WTC11 (cell line): ENCODE measurements at regions not wholly inside any gene's neighbourhood (a gene's known extent, or its start where the extent isn't known, plus 50 kb on each side); places are given as distances from the start of the nearest gene placed in this dataset.

ENCODE experiments used
- ATAC-seq: fragments of 200-7000 bp; cut with Tn5 transposase; 2 replicates; pipeline ENCODE4 v1.10.0; 2021; ENCODE audit warnings: mild to moderate bottlenecking, moderate library complexity
- CTCF ChIA-PET: fragments of 300-600 bp; sonication (Branson Sonifier 250); formaldehyde crosslinking; loops from one replicate; lab custom pipeline; 2021; ENCODE audit warnings: antibody characterized with exemption; lab: Charles Lee
- POLR2A ChIA-PET: fragments of 350-600 bp; sonication (Branson Sonifier 250); formaldehyde crosslinking; loops from one replicate; lab custom pipeline; 2021; ENCODE audit warnings: antibody characterized with exemption; lab: Charles Lee
- DNase-seq: peaks from one replicate; pipeline ENCODE4 v3.0.0; 2021; ENCODE audit warnings: low spot score
- H3K27ac Mint-ChIP-seq: 2 replicates; pipeline ENCODE4 v1.8.0; 2021; ENCODE audit warnings: mixed read lengths
- H3K27me3 Mint-ChIP-seq: 2 replicates; pipeline ENCODE4 v1.8.0; 2021; ENCODE audit warnings: low read depth, mild to moderate bottlenecking, moderate library complexity, mixed read lengths
- H3K36me3 Mint-ChIP-seq: 2 replicates; pipeline ENCODE4 v1.8.0; 2021; ENCODE audit warnings: mixed read lengths
- H3K4me1 Mint-ChIP-seq: 2 replicates; pipeline ENCODE4 v1.8.0; 2022; ENCODE audit warnings: mixed read lengths
- H3K4me3 Mint-ChIP-seq: 2 replicates; pipeline ENCODE4 v1.8.0; 2021; ENCODE audit warnings: mild to moderate bottlenecking, moderate library complexity, mixed read lengths
- H3K9me3 Mint-ChIP-seq: 2 replicates; pipeline ENCODE4 v1.8.0; 2021; ENCODE audit warnings: mixed read lengths
- E2F1 ChIP-seq: sonication (generic); formaldehyde crosslinking; IDR thresholded peaks from 2 replicates; pipeline ENCODE4 v1.8.0; 2022; ENCODE audit warnings: mild to moderate bottlenecking, missing genetic modification reagents
- ELF4 ChIP-seq: sonication (generic); formaldehyde crosslinking; IDR thresholded peaks from 2 replicates; pipeline ENCODE4 v1.8.1; 2022; ENCODE audit warnings: low read depth, mild to moderate bottlenecking, moderate library complexity, missing genetic modification reagents
- EMX1 ChIP-seq: fragments of 250-450 bp; sonication (Bioruptor Pico); IDR thresholded peaks from 2 replicates; pipeline ENCODE4 v1.8.0; 2021; ENCODE audit warnings: mild to moderate bottlenecking
- ETV6 ChIP-seq: sonication (generic); formaldehyde crosslinking; IDR thresholded peaks from 2 replicates; pipeline ENCODE4 v1.8.1; 2022; ENCODE audit warnings: mild to moderate bottlenecking, missing genetic modification reagents
- GRHL2 ChIP-seq: fragments of 250-450 bp; sonication (Bioruptor Pico); IDR thresholded peaks from 2 replicates; pipeline ENCODE4 v1.8.0; 2022; ENCODE audit warnings: mild to moderate bottlenecking, moderate library complexity; ENCODE audit not compliant: insufficient replicate concordance, severe bottlenecking
- GTF2I ChIP-seq: fragments of 250-450 bp; sonication (Bioruptor Pico); conservative IDR thresholded peaks from 2 replicates; pipeline ENCODE4 v1.4.0; 2021; ENCODE audit warnings: mild to moderate bottlenecking
- HMGXB4 ChIP-seq: sonication (generic); formaldehyde crosslinking; IDR thresholded peaks from 2 replicates; pipeline ENCODE4 v1.8.1; 2023; ENCODE audit warnings: mild to moderate bottlenecking, moderate library complexity, missing genetic modification reagents
- NFE2L1 ChIP-seq: sonication (generic); formaldehyde crosslinking; IDR thresholded peaks from 2 replicates; pipeline ENCODE4 v1.8.1; 2023; ENCODE audit warnings: missing genetic modification reagents
- NR2C2 ChIP-seq: sonication (generic); formaldehyde crosslinking; IDR thresholded peaks from 2 replicates; pipeline ENCODE4 v1.8.0; 2022; ENCODE audit warnings: mild to moderate bottlenecking, missing genetic modification reagents
- OVOL2 ChIP-seq: fragments of 250-450 bp; sonication (Bioruptor Pico); IDR thresholded peaks from 2 replicates; pipeline ENCODE4 v1.9.0; 2021; ENCODE audit warnings: mild to moderate bottlenecking, borderline replicate concordance
- TCF7 ChIP-seq: sonication (generic); formaldehyde crosslinking; IDR thresholded peaks from 2 replicates; pipeline ENCODE4 v1.8.0; 2022; ENCODE audit warnings: mild to moderate bottlenecking, low read depth, missing genetic modification reagents, moderate library complexity
- TEAD4 ChIP-seq: sonication (generic); formaldehyde crosslinking; IDR thresholded peaks from 2 replicates; pipeline ENCODE4 v1.8.0; 2022; ENCODE audit warnings: mild to moderate bottlenecking, missing genetic modification reagents
- TF ChIP-seq, protein P1 (sequence below): fragments of 250-450 bp; sonication (Bioruptor Pico); IDR thresholded peaks from 2 replicates; pipeline ENCODE4 v1.8.0; 2021; ENCODE audit warnings: mild to moderate bottlenecking
- TF ChIP-seq, protein P2 (sequence below): sonication (generic); formaldehyde crosslinking; IDR thresholded peaks from 2 replicates; pipeline ENCODE4 v1.8.1; 2022; ENCODE audit warnings: missing genetic modification reagents, borderline replicate concordance
- TF ChIP-seq, protein P3 (sequence below): fragments of 250-450 bp; sonication (Bioruptor Pico); IDR thresholded peaks from 2 replicates; pipeline ENCODE4 v1.9.0; 2021; ENCODE audit warnings: mild to moderate bottlenecking
- TF ChIP-seq, protein P4 (sequence below): sonication (generic); formaldehyde crosslinking; IDR thresholded peaks from 2 replicates; pipeline ENCODE4 v1.8.0; 2023; ENCODE audit warnings: mild to moderate bottlenecking, missing genetic modification reagents
- TF ChIP-seq, protein P5 (sequence below): fragments of 250-450 bp; sonication (Bioruptor Pico); IDR thresholded peaks from 2 replicates; pipeline ENCODE4 v1.9.0; 2021; ENCODE audit warnings: mild to moderate bottlenecking

GRCh38 chrX:124507246-124507645 lies 160.9 kb downstream of the SH2D1A start:
- Mint-ChIP-seq H3K9me3 (no peaks in the 10 kb centered on the region), H3K27ac (no peak overlapping the region; the same call in 1 of the 2 replicates), H3K4me1 (peaks cover 32% of the 10 kb centered on the region), H3K27me3 (no peaks in the 10 kb centered on the region)
- no peak for ATAC-seq
- no peak for DNase-seq
- ChIA-PET CTCF (no interaction called here), POLR2A (no interaction called here)
- TF ChIP-seq EMX1 (CRISPR knock-in tag) (no peak), ETV6 (no peak), E2F1 (CRISPR knock-in tag) (no peak), HMGXB4 (CRISPR knock-in tag) (no peak), TEAD4 (CRISPR knock-in tag) (no peak), GRHL2 (CRISPR knock-in tag) (no peak), NR2C2 (no peak), TCF7 (CRISPR knock-in tag) (no peak), GTF2I (CRISPR knock-in tag) (no peak), ELF4 (CRISPR knock-in tag) (no peak), OVOL2 (CRISPR knock-in tag) (no peak), NFE2L1 (CRISPR knock-in tag) (no peak)
- TF ChIP-seq, protein P1, sequence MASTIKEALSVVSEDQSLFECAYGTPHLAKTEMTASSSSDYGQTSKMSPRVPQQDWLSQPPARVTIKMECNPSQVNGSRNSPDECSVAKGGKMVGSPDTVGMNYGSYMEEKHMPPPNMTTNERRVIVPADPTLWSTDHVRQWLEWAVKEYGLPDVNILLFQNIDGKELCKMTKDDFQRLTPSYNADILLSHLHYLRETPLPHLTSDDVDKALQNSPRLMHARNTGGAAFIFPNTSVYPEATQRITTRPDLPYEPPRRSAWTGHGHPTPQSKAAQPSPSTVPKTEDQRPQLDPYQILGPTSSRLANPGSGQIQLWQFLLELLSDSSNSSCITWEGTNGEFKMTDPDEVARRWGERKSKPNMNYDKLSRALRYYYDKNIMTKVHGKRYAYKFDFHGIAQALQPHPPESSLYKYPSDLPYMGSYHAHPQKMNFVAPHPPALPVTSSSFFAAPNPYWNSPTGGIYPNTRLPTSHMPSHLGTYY (CRISPR knock-in tag), result no peak
- TF ChIP-seq, protein P2, sequence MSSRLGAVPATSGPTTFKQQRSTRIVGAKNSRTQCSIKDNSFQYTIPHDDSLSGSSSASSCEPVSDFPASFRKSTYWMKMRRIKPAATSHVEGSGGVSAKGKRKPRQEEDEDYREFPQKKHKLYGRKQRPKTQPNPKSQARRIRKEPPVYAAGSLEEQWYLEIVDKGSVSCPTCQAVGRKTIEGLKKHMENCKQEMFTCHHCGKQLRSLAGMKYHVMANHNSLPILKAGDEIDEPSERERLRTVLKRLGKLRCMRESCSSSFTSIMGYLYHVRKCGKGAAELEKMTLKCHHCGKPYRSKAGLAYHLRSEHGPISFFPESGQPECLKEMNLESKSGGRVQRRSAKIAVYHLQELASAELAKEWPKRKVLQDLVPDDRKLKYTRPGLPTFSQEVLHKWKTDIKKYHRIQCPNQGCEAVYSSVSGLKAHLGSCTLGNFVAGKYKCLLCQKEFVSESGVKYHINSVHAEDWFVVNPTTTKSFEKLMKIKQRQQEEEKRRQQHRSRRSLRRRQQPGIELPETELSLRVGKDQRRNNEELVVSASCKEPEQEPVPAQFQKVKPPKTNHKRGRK, result no peak
- TF ChIP-seq, protein P3, sequence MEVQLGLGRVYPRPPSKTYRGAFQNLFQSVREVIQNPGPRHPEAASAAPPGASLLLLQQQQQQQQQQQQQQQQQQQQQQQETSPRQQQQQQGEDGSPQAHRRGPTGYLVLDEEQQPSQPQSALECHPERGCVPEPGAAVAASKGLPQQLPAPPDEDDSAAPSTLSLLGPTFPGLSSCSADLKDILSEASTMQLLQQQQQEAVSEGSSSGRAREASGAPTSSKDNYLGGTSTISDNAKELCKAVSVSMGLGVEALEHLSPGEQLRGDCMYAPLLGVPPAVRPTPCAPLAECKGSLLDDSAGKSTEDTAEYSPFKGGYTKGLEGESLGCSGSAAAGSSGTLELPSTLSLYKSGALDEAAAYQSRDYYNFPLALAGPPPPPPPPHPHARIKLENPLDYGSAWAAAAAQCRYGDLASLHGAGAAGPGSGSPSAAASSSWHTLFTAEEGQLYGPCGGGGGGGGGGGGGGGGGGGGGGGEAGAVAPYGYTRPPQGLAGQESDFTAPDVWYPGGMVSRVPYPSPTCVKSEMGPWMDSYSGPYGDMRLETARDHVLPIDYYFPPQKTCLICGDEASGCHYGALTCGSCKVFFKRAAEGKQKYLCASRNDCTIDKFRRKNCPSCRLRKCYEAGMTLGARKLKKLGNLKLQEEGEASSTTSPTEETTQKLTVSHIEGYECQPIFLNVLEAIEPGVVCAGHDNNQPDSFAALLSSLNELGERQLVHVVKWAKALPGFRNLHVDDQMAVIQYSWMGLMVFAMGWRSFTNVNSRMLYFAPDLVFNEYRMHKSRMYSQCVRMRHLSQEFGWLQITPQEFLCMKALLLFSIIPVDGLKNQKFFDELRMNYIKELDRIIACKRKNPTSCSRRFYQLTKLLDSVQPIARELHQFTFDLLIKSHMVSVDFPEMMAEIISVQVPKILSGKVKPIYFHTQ, result no peak
- TF ChIP-seq, protein P4, sequence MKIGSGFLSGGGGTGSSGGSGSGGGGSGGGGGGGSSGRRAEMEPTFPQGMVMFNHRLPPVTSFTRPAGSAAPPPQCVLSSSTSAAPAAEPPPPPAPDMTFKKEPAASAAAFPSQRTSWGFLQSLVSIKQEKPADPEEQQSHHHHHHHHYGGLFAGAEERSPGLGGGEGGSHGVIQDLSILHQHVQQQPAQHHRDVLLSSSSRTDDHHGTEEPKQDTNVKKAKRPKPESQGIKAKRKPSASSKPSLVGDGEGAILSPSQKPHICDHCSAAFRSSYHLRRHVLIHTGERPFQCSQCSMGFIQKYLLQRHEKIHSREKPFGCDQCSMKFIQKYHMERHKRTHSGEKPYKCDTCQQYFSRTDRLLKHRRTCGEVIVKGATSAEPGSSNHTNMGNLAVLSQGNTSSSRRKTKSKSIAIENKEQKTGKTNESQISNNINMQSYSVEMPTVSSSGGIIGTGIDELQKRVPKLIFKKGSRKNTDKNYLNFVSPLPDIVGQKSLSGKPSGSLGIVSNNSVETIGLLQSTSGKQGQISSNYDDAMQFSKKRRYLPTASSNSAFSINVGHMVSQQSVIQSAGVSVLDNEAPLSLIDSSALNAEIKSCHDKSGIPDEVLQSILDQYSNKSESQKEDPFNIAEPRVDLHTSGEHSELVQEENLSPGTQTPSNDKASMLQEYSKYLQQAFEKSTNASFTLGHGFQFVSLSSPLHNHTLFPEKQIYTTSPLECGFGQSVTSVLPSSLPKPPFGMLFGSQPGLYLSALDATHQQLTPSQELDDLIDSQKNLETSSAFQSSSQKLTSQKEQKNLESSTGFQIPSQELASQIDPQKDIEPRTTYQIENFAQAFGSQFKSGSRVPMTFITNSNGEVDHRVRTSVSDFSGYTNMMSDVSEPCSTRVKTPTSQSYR (CRISPR knock-in tag), result no peak
- TF ChIP-seq, protein P5, sequence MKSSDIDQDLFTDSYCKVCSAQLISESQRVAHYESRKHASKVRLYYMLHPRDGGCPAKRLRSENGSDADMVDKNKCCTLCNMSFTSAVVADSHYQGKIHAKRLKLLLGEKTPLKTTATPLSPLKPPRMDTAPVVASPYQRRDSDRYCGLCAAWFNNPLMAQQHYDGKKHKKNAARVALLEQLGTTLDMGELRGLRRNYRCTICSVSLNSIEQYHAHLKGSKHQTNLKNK (CRISPR knock-in tag), result no peak
- TF ChIP-seq, all 79 proteins: peak for 0
- Mint-ChIP-seq H3K36me3 (no peaks in the 10 kb centered on the region), H3K4me3 (no peak overlapping the region)
